ENCODE measurements at regions not wholly inside any gene's neighbourhood (a gene's known extent, or its start where the extent isn't known, plus 50 kb on each side); places are given as distances from the start of the nearest gene placed in this dataset.

- no peaks in the 10 kb centered on the region for H3K36me3 ChIP-seq (ENCODE audit: control insufficient read depth in 4 of 4, insufficient read depth in 4 of 4, low read length in 4 of 4)
- WGBS, 2 donors: 70 to 75% methylated on average over 8 of the region's 8 CpGs
- no peak for DNase-seq
- no peaks in the 10 kb centered on the region for H3K27me3 ChIP-seq (ENCODE audit: control insufficient read depth in 3 of 3, insufficient read depth in 3 of 3, low read length in 2 of 3)
- no peaks in the 10 kb centered on the region for H3K4me1 ChIP-seq (ENCODE audit: control insufficient read depth in 5 of 5, insufficient read depth in 5 of 5, low read length in 5 of 5)
- no peak overlapping the region for H3K9ac ChIP-seq (ENCODE audit: insufficient read depth in 1 of 2, low read length in 2 of 2)
- no peak overlapping the region for H3K4me3 ChIP-seq
- no peak for ATAC-seq (ENCODE audit: insufficient read depth, low FRiP score)
- H3K27ac ChIP-seq (ENCODE audit: low read depth in 1 of 2, low read length in 1 of 2): no peak overlapping the region
- H3K9me3 ChIP-seq (ENCODE audit: control insufficient read depth in 4 of 4, insufficient read depth in 3 of 4, low read length in 3 of 4): peaks cover 0 to 6% (median 3%) of the 10 kb centered on the region in 4 donors
- TF ChIP-seq, protein P1, sequence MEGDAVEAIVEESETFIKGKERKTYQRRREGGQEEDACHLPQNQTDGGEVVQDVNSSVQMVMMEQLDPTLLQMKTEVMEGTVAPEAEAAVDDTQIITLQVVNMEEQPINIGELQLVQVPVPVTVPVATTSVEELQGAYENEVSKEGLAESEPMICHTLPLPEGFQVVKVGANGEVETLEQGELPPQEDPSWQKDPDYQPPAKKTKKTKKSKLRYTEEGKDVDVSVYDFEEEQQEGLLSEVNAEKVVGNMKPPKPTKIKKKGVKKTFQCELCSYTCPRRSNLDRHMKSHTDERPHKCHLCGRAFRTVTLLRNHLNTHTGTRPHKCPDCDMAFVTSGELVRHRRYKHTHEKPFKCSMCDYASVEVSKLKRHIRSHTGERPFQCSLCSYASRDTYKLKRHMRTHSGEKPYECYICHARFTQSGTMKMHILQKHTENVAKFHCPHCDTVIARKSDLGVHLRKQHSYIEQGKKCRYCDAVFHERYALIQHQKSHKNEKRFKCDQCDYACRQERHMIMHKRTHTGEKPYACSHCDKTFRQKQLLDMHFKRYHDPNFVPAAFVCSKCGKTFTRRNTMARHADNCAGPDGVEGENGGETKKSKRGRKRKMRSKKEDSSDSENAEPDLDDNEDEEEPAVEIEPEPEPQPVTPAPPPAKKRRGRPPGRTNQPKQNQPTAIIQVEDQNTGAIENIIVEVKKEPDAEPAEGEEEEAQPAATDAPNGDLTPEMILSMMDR (IDR thresholded peaks at IDR 0.05; ENCODE audit: control extremely low read depth, extremely low read depth): no peak
Observed at GRCh38 chr16:6297666-6298410, 1034.8 kb upstream of the RBFOX1 start.

DNA sequence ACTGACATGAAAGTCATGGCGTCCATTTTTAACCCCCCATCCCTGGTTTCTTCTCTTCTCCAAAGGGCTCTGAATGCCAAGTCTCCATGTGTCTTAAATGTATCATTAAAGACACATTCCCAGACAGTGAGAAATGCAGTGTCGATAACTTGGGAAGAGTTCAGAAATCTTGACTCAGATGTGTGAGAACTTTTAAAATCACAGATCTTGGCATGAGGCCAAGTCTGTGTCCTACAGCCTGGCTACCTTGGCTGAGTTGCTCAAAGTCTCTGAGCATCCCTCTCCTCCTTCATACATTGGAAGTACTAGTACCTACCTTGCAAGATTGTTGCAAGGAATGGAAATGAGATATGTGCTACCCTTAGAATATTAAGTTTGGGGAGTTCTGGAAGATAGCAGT, 1046.5 kb upstream of the RBFOX1 start:
- Histone ChIP-seq H3K36me3 (ENCODE audit: control insufficient read depth in 4 of 4, insufficient read depth in 4 of 4, low read length in 4 of 4) (no peaks in the 10 kb centered on the region), H3K4me3 (no peak overlapping the region), H3K9ac (ENCODE audit: insufficient read depth in 1 of 2, low read length in 2 of 2) (no peak overlapping the region), H3K4me1 (ENCODE audit: control insufficient read depth in 5 of 5, insufficient read depth in 5 of 5, low read length in 5 of 5) (no peaks in the 10 kb centered on the region), H3K27me3 (ENCODE audit: control insufficient read depth in 3 of 3, insufficient read depth in 3 of 3, low read length in 2 of 3) (no peaks in the 10 kb centered on the region), H3K9me3 (ENCODE audit: control insufficient read depth in 4 of 4, insufficient read depth in 3 of 4, low read length in 3 of 4) (no peaks in the 10 kb centered on the region), H3K27ac (ENCODE audit: low read depth in 1 of 2, low read length in 1 of 2) (no peak overlapping the region)
- no peak for DNase-seq
- 91 to 93% methylated on average over 2 of the region's 2 CpGs for WGBS, 2 donors
- ATAC-seq (ENCODE audit: insufficient read depth, low FRiP score): no peak
- TF ChIP-seq, protein P1 (IDR thresholded peaks at IDR 0.05; ENCODE audit: control extremely low read depth, extremely low read depth): no peak

DNA sequence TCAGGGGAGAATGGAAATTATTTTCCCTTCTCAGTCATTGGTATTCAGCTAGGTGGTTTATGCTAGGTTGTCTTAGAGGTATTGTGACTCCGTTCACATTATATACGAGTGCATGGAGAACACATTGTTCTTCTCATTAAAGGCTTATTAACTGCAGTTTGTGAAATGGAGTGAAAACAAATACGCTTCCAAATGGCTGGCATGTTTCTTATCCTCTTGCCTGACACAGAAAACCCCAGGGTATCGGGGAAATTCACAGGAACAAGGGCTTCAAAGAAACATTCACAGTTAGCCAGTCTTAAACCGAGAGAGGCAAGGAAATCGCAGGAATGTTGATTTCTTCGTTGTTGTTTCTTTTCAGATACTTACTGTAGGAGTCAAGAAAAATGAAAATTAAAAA, 1047.9 kb upstream of the RBFOX1 start:
- Histone ChIP-seq H3K27ac (ENCODE audit: low read depth in 1 of 2, low read length in 1 of 2) (no peak overlapping the region), H3K36me3 (ENCODE audit: control insufficient read depth in 4 of 4, insufficient read depth in 4 of 4, low read length in 4 of 4) (no peaks in the 10 kb centered on the region), H3K4me1 (ENCODE audit: control insufficient read depth in 5 of 5, insufficient read depth in 5 of 5, low read length in 5 of 5) (no peaks in the 10 kb centered on the region), H3K9me3 (ENCODE audit: control insufficient read depth in 4 of 4, insufficient read depth in 3 of 4, low read length in 3 of 4) (no peaks in the 10 kb centered on the region), H3K9ac (ENCODE audit: insufficient read depth in 1 of 2, low read length in 2 of 2) (no peak overlapping the region), H3K4me3 (no peak overlapping the region), H3K27me3 (ENCODE audit: control insufficient read depth in 3 of 3, insufficient read depth in 3 of 3, low read length in 2 of 3) (no peaks in the 10 kb centered on the region)
- DNase-seq (no peak), ATAC-seq (ENCODE audit: insufficient read depth, low FRiP score) (no peak)
- WGBS, 2 donors: 40 to 48% methylated on average over 7 of the region's 7 CpGs
- TF ChIP-seq, protein P1 (IDR thresholded peaks at IDR 0.05; ENCODE audit: control extremely low read depth, extremely low read depth): no peak

DNA sequence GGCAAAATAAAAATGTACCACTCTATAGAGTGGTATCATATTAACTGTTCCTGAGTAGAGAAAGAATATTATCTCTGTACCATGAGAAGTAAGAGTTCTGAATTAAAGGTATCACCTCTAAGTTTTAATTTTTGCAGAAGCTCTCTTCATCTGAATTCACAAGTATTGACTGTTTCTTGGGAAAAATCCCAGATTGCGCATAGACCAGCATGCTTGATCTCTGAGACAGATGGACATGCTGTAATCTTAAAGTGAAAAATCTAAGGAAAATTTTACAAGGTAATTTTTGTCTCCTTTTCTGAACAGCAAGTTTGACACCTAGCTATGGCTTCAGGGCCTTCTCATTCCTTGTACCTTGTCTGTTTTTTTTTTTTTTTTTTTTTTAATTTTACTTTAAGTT, 1050.7 kb upstream of the RBFOX1 start:
- no peak for DNase-seq
- TF ChIP-seq, protein P1 (IDR thresholded peaks at IDR 0.05; ENCODE audit: control extremely low read depth, extremely low read depth): no peak
- Histone ChIP-seq H3K27ac (ENCODE audit: low read depth in 1 of 2, low read length in 1 of 2) (no peak overlapping the region), H3K27me3 (ENCODE audit: control insufficient read depth in 3 of 3, insufficient read depth in 3 of 3, low read length in 2 of 3) (no peaks in the 10 kb centered on the region), H3K4me3 (no peak overlapping the region), H3K9ac (ENCODE audit: insufficient read depth in 1 of 2, low read length in 2 of 2) (no peak overlapping the region), H3K4me1 (ENCODE audit: control insufficient read depth in 5 of 5, insufficient read depth in 5 of 5, low read length in 5 of 5) (no peaks in the 10 kb centered on the region), H3K9me3 (ENCODE audit: control insufficient read depth in 4 of 4, insufficient read depth in 3 of 4, low read length in 3 of 4) (no peaks in the 10 kb centered on the region), H3K36me3 (ENCODE audit: control insufficient read depth in 4 of 4, insufficient read depth in 4 of 4, low read length in 4 of 4) (no peaks in the 10 kb centered on the region)
- 95 to 100% methylated on average over 1 of the region's 1 CpG for WGBS, 2 donors
- no peak for ATAC-seq (ENCODE audit: insufficient read depth, low FRiP score)

Measured in lung (tissue), 11 donors.